Hepatocyte (in vitro differentiated cells): ENCODE measurements at regions not wholly inside any gene's neighbourhood (a gene's known extent, or its start where the extent isn't known, plus 50 kb on each side); places are given as distances from the start of the nearest gene placed in this dataset.

Experiments used
- EZH2 ChIP-seq: fragments of 200-600 bp; sonication (generic); IDR thresholded peaks from 2 replicates; pipeline ENCODE4 v1.6.1; 2016; ENCODE audit warnings: antibody characterized with exemption, mild to moderate bottlenecking, borderline replicate concordance
- TF ChIP-seq, protein P1 (sequence below): fragments of 200-600 bp; sonication (generic); IDR thresholded peaks from 2 replicates; pipeline ENCODE4 v1.5.1; 2016; ENCODE audit warnings: antibody characterized with exemption, mild to moderate bottlenecking; ENCODE audit not compliant: poor library complexity

DNA sequence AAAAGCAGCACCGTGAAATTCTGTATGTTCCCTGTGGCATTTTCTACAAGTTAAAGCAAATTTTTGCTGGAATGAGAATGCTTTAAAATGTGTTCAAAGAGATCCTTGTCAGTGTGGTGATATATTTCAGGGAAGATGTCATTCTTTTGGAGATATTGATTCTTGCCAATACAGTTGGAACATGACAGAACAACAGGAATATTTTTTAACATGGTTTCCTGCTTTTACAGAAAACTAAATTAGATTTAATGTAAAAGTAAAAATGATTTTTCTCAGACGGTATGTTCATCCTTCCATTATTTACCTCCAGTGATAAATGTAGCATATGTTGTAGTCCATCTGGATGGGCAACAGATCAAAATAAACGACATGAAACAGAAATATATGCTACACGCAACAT, 474.8 kb downstream of the TMA16 start:
- no peak for TF ChIP-seq EZH2
- TF ChIP-seq, protein P1, sequence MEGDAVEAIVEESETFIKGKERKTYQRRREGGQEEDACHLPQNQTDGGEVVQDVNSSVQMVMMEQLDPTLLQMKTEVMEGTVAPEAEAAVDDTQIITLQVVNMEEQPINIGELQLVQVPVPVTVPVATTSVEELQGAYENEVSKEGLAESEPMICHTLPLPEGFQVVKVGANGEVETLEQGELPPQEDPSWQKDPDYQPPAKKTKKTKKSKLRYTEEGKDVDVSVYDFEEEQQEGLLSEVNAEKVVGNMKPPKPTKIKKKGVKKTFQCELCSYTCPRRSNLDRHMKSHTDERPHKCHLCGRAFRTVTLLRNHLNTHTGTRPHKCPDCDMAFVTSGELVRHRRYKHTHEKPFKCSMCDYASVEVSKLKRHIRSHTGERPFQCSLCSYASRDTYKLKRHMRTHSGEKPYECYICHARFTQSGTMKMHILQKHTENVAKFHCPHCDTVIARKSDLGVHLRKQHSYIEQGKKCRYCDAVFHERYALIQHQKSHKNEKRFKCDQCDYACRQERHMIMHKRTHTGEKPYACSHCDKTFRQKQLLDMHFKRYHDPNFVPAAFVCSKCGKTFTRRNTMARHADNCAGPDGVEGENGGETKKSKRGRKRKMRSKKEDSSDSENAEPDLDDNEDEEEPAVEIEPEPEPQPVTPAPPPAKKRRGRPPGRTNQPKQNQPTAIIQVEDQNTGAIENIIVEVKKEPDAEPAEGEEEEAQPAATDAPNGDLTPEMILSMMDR, result no peak
